CD4-positive, alpha-beta T cell treated with Interferon gamma for 1 hour (primary cell): ENCODE measurements at regions not wholly inside any gene's neighbourhood (a gene's known extent, or its start where the extent isn't known, plus 50 kb on each side); places are given as distances from the start of the nearest gene placed in this dataset.

Experiments used
- DNase-seq: peaks from one replicate; pipeline ENCODE4 v3.0.0-alpha.2; 2020

DNA sequence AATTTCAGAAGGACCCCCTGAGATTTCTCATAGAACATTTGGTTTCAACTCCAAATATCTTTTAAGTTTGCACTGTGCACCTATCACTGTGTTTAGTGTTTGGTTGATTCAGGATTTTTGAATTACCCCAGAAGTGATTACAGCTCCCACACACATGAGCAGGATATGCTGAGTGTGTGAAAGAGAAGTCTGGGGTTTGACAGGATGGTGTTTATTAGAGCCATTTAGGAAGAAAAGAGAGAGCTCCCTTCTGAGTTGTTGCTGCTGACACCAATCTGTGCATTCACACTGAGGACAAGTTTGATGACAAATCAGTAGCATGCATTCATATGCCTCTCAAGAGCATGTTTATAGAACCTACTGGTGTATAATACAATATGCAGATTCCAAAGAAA lies 118.1 kb downstream of the RPL22L1 start:
- DNase-seq: no peak

GRCh38 chr3:170751083-170751898 lies 118.7 kb downstream of the RPL22L1 start:
- no peak for DNase-seq

DNA sequence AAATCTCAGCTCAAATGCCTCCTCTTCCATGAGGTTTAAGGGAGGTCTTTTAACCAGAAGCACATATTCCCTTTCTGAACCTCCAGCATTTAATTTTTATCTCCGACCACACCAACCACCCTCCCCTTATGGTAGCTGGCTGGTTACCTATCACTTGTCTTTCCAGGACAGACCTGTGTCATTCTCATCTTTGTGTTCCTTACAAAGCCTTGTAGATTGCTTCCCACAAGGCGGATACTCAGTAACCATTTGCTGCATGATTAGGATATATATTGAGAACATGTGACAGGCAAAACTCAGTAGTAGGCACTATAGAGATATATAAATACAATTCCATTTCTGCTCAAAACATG lies 119.5 kb downstream of the RPL22L1 start:
- no peak for DNase-seq

GRCh38 chr3:170749765-170750477 lies 120.1 kb downstream of the RPL22L1 start:
- DNase-seq: no peak

DNA sequence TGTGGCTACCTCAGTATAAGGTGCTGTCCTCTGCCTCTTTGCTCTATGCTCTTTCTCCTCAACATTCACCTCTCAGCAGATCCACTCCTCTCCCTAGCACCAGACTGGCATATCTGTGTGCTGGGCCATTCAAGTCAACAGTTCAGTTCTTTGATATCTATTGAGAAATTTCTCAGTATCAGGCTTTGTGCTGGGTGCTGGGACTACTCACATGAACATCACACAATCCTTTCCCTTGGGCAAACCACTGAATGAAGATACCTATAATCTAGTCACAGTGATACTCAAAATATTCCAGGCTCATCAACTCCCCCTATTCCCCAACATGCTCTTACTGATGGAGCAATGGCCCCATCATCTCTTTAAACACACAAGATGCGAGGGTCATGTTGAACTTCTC lies 120.8 kb downstream of the RPL22L1 start:
- DNase-seq: no peak

- DNase-seq: no peak
Observed at GRCh38 chr3:170746175-170746942, 123.6 kb downstream of the RPL22L1 start.

GRCh38 chr3:170745211-170745718 lies 124.7 kb downstream of the RPL22L1 start:
- no peak for DNase-seq

- no peak for DNase-seq
Observed at GRCh38 chr3:170741756-170742529, 128.1 kb downstream of the RPL22L1 start.

DNA sequence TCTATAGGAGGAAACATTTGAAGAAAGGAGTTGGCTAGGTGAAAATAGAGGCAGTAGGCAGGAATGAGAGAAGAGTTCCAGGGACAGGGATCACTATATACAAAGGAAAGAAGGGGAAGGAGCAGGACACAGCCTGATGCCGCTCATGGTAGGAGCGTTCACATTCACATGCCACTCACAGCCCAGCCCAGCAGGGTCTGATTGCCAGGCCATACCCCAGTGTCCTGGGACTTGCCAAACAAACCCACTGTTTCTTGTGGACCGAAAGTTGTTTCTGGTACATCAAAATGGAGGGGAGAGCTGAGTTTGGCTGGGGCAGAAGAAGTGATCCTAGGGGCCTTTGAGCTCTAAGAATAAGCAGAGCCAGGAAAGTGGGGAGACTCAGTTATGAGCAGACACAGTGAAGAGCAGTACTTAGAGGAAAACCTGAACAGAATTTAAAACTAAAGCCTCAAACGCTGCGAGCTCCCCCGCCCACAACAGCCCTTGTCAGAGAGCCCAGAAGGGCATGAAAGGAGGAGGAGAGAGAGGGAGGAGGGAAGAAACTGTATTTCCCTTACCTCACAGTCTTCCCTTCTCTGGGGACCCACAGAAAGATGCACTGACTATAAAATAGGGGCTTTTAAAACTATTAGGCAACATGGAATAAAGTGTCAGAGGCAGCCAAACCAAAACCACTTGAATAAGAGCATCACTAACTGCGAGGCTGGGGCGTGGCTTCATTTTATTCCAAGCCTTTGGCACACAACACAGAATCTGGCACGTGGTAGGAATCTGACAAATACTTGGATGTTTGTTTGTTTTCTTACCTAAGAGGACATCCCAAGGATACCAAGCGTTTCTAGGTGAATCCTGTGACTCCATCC lies 129.0 kb downstream of the RPL22L1 start:
- no peak for DNase-seq

- no peak for DNase-seq
Observed at GRCh38 chr3:170740285-170740684, 129.7 kb downstream of the RPL22L1 start.

DNA sequence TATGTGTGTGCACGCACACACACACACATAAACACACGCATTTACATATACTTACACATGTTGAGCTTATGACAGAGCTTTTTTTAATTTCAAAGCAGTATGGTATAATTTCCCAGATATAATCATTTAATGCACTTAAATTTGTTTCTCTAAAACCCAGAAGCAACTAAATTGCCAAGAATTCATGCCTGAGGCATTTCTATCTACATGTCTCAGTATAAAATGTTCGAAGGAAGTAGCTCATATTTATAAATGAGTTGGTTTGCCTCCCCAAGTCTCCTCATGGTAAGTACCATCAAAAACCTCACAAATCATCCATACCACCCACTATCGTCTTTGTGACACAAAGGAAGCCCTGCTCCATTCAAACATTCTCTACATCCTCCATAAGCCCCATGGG lies 130.6 kb downstream of the RPL22L1 start:
- no peak for DNase-seq

- DNase-seq: no peak
Observed at GRCh38 chr3:170738766-170739165, 131.2 kb downstream of the RPL22L1 start.

DNA sequence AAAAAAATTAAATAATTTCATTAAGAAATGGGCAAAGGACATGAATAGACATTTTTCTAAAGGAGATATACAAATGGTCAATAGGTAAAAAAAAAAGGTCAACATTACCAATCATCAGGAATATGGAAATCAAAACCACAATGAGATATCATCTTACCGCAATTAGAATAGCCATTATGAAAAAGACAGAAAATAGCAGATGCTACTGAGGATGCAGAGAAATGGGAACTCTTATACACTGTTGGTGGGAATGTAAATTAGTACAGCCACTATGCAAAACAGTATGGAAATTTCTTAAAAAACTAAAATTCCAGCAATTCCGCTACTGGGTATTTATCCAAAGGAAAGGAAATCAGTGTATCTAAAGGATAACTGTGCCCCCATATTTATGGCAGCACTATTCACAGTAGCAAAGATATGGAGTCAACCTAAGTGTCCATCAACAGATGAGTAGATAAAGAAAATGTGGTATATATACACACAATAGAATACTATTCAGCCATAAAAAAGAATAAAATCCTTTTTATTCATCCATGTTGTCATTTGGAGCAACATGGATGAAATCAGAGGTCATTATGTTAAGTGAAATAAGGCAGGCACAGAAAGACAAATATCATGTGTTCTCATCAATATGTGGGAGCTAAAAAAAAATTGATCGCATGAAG lies 132.4 kb downstream of the RPL22L1 start:
- no peak for DNase-seq

- no peak for DNase-seq
Observed at GRCh38 chr3:170735821-170736220, 134.2 kb downstream of the RPL22L1 start.

DNA sequence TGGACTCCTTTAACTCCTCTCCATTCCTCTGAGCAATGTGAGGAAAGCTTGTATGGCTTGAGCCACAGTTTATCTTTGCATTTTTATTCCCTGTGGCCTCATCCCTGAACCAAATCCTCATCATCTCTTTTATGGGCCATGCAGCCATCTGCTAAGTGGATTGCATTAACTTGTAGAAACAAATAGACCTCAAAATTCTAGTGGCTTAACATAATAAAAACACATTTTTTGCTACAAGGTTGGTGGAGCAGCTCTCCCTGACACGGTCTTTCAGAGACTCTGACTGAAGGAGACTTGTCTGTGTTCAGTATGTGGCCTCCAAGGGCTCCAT lies 135.3 kb downstream of the RPL22L1 start:
- no peak for DNase-seq

DNA sequence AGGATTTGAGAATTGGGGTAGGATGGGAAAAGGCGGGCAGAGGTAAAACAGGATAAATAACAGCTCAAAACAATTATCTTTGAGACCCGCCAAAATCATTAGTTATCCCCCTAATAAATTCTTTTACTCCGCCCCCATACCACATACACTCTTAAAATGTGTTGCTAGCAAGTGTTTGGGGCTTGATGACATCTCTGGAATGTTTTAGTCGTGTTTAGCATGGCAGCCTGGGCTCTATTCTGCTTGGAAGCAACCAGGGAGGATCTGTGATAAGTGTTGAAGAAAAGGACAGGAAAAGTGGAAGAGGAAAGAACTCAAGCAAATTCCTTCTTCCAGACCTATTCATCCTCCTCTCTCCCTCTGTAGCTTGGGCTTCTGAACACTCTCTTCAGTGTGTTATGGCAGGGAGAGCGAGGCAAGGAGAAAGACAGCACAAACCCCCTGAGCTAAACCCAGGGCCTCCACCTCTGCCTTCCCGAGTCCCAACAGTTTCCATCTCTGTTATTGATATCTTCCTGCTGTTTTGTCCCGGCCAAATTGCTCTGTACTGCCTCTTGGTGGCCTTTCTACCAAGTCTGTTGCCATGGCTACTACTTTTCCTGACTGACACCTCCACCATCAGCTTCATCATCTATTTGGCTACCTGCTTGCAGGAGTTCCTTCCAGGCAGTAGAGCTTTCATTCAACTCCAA lies 135.8 kb downstream of the RPL22L1 start:
- no peak for DNase-seq

DNA sequence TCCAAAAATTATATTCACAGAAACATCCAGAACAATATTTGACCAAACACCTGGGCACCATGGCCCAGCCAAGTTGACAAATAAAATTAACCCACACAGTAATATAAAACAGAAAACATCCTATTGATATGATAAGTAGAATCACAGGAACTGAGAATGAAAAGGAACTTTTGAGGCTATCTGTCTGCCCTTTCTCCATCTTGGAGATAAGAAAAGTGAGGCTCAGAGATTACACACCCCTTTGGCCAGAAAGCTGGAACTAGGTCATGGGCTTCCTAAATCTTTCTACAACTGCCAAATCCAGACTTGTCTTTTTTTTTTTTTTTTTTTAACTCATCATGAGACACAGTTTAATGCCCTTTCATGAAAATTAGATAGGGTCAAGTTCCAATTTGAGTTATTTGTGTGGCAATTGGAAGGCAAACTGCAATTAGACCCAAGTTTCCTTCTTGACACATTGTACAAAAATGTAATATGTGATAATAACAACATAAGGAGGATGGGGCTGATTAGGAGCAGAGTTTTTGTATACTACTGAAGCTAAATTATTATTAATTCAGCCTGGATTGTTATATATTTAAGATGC lies 137.2 kb downstream of the RPL22L1 start:
- no peak for DNase-seq

DNA sequence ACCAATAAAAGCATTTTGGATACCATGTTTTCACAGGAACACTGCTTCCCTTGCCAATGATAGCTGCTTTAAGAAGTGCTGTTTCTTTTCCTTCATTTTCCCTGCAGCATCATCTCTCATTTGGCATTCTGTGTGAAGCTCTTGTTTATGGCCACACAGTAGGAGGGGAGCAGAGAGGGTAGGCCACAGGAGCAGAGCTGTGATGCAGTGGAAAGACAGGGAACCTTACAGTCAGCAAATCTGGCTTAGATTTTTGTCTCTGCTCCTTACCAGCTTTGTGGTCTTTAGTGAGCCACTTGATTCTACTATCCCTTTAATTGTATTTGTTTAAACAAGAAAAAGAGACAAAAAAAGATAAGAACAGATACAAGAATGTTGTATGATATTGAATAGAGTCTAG lies 138.7 kb downstream of the RPL22L1 start:
- no peak for DNase-seq

- no peak for DNase-seq
Observed at GRCh38 chr3:170730071-170730812, 139.8 kb downstream of the RPL22L1 start.

DNA sequence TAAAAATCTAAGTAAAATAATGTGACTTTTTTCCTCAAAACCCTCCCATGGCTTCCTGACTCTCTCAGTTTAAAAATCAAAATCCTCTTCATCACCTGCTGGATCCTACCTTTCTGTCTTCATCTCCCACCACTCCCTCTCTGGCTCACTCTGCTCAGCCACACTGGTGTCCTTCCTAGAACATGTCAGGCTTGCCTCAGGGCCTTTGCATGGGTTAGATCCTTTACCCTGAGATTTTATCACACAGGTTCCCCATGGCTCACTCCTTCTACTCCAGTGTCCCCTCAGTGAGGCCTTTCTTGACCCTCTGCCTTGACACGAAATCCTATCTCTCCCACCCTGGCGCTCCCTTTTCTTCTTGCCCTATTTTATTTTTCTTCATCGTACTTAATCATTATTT lies 141.8 kb downstream of the RPL22L1 start:
- no peak for DNase-seq
